ENCODE measurements at regions not wholly inside any gene's neighbourhood (a gene's known extent, or its start where the extent isn't known, plus 50 kb on each side); places are given as distances from the start of the nearest gene placed in this dataset.

- POLR2A ChIA-PET: interaction anchor here (0.9 kb wide), 1 partner anchor 9 kb away, joined by 4 read pairs; no protein-coding TSS in a partner anchor
- DNase-seq (ENCODE audit: low read depth, low spot score): no peak
- no peak overlapping the region for H3K4me3 ChIP-seq (ENCODE audit: low read depth, low read length)
- CTCF ChIA-PET: interaction anchor here (1.1 to 2.7 kb wide), 3 partner anchors 31 to 450 kb away, joined by 3 to 6 read pairs (median 3); no protein-coding TSS in a partner anchor
- no peak for TF ChIP-seq CTCF (IDR thresholded peaks at IDR 0.05; ENCODE audit: insufficient read depth, low read length, missing control alignments)
These were observed 78.3 kb upstream of the SLC4A4 start for GRCh38 chr4:71260544-71260943.

DNA sequence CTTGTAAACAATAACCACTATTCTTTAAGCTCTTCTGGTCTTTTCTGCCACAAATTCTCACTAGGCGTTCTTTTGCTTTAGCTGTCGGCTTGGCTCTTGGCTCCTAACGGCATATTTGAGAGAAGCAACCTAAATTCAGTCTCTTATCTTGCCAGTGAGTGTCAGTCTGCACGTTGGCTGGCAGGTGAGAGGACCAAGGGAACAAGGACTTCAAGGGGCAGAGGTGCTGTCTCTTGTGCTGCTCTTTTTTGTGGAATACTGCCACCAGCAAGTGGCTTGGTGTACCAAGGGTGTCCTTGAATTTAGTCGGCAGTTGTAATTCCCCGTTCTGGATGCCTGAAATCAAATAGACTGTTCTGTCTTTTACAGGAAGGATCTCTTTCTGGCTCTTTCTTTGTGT, 77.8 kb upstream of the SLC4A4 start:
- DNase-seq (ENCODE audit: low read depth, low spot score): no peak
- H3K4me3 ChIP-seq (ENCODE audit: low read depth, low read length): no peak overlapping the region
- CTCF ChIA-PET: interaction anchor here (1.1 to 2.7 kb wide), 3 partner anchors 31 to 449 kb away, joined by 3 to 6 read pairs (median 3); no protein-coding TSS in a partner anchor
- POLR2A ChIA-PET: interaction anchor here (0.9 kb wide), 1 partner anchor 9 kb away, joined by 4 read pairs; no protein-coding TSS in a partner anchor
- no peak for TF ChIP-seq CTCF (IDR thresholded peaks at IDR 0.05; ENCODE audit: insufficient read depth, low read length, missing control alignments)

GRCh38 chr4:71261633-71262121, 77.1 kb upstream of the SLC4A4 start:
- POLR2A ChIA-PET: no interaction called here
- CTCF ChIA-PET: interaction anchor here (1.3 kb wide), 1 partner anchor 448 kb away, joined by 3 read pairs; no protein-coding TSS in a partner anchor
- H3K4me3 ChIP-seq (ENCODE audit: low read depth, low read length): no peak overlapping the region
- no peak for DNase-seq (ENCODE audit: low read depth, low spot score)
- TF ChIP-seq CTCF (IDR thresholded peaks at IDR 0.05; ENCODE audit: insufficient read depth, low read length, missing control alignments): no peak

DNA sequence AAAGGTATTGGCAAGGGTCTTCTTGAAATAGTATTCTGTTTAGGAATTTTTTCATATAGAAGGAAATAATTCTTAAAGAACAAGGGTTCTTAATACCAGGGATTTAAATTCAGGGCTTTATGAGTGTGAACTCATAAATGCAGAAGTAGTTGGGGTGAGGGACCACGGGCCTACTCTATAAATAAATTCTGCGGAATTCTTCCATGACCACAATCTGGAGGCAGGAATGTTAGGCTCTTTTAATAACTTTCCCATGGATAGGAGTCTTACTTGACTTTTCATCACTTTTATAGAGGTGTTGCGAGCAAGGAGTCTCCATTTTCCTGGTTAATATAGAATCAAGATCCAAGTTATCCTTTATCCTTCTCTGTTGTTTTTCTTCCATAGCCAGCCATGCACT, 76.7 kb upstream of the SLC4A4 start:
- ChIA-PET POLR2A (no interaction called here), CTCF (no interaction called here)
- peak; percentile 40 for DNase-seq (ENCODE audit: low read depth, low spot score)

DNA sequence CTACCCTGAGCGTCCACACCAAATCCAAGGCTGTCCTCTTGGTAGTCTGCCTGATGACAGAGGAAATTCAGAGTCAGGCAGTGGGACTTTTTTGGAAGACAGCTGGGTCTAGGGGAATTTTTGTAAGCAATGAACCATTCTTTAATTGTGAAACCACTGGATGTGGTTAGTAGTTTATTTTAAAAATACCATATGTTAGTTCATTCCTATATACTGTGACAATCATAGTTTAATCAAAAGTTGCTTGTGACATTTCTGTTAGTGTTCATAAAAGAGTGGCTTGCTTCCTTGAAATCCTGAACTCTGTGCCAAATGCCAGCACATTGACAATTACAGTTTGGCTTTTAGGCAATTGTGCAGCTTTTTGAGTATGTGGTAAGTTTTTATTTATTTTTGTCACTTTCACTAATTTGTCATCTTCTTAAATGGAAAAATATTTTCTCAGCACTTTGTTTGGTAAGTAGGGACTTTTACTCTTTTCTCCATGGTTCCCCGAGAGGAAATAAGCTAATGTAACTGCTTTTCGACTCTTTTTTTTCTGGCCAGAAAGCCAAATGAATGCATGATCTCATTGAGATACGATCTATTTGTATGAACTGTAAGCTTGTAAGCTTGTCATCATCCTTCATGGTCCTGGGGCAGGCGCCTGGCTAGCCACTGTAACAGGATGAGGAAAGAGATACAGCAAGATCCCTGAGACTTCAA, 72.6 kb upstream of the SLC4A4 start:
- TF ChIP-seq CTCF (IDR thresholded peaks at IDR 0.05; ENCODE audit: insufficient read depth, low read length, missing control alignments): no peak
- H3K4me3 ChIP-seq (ENCODE audit: low read depth, low read length): no peak overlapping the region
- ChIA-PET POLR2A (interaction anchor here (0.6 to 1.6 kb wide), 5 partner anchors 27 to 109 kb away, joined by 3 to 4 read pairs (median 3); no protein-coding TSS in a partner anchor), CTCF (interaction anchor here (0.5 to 3.3 kb wide), 9 partner anchors 13 to 99 kb away, joined by 3 to 18 read pairs (median 3); no protein-coding TSS in a partner anchor)
- DNase-seq (ENCODE audit: low read depth, low spot score): peak; percentile 65

More for the DNA sequence above, 76.7 kb upstream of the SLC4A4 start:
- no peak overlapping the region for H3K4me3 ChIP-seq (ENCODE audit: low read depth, low read length)
- no peak for TF ChIP-seq CTCF (IDR thresholded peaks at IDR 0.05; ENCODE audit: insufficient read depth, low read length, missing control alignments)

DNA sequence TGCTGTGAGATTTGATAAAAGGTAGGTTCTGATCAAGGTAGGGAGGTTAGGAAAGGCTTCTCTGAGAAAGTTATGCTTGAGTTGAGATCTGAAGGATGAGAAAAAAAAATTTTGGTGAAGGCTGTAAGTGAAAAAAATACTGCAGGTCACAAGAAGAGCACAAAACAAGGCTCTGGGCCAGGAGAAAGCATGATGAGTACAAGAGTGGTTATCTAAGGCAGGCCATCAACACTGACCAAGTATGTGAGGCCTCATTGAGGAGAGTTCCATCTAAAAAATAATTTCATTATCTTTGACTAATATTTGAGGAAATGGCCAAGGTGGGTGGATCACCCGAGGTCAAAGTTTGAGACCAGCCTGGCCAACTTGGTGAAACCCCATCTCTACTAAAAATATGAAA, 71.6 kb upstream of the SLC4A4 start:
- POLR2A ChIA-PET: no interaction called here
- no peak for TF ChIP-seq CTCF (IDR thresholded peaks at IDR 0.05; ENCODE audit: insufficient read depth, low read length, missing control alignments)
- H3K4me3 ChIP-seq (ENCODE audit: low read depth, low read length): no peak overlapping the region
- CTCF ChIA-PET: interaction anchor here (0.8 to 3.3 kb wide), 4 partner anchors 23 to 98 kb away, joined by 3 to 18 read pairs (median 3); no protein-coding TSS in a partner anchor
- no peak for DNase-seq (ENCODE audit: low read depth, low spot score)

Data from AG04449 (cell line).